ENCODE measurements at regions not wholly inside any gene's neighbourhood (a gene's known extent, or its start where the extent isn't known, plus 50 kb on each side); places are given as distances from the start of the nearest gene placed in this dataset.

DNA sequence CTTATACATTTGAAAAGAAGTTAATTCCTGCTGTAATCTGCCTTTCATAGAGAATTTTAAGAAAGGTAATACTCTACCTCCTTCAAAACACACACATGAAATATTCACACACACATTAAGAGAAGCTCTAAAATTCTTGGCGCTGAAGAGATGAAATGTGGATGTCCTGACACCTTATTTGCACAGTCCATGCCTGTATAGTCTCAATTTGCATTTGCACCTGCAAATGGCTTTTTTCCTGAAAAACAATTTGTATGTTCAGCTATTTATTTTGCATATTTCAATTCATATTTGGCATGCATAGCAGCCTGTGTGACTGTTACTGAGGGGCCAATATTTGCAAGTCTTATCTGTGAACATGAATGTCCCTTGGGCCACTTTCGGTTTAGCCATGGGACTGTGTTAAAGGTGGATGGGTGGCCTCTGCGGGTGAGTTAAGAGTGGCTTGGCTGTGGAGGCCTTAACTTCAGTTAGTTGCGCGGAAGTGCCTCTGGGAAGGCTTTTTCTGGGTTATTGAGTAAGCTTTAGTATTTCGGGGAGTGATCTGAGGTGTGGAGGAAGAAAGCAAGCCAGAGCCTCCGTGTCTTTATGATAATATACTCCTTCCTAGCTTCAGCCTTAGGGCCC lies 443.3 kb upstream of the FAT1 start:
- ATAC-seq = no peak
- Histone ChIP-seq H3K27me3 (no peaks in the 10 kb centered on the region), H3K27ac (no peak overlapping the region), H3K4me3 (no peak overlapping the region), H3K9me3 (no peaks in the 10 kb centered on the region), H3K4me1 (no peaks in the 10 kb centered on the region), H3K36me3 (no peaks in the 10 kb centered on the region)
- no peak for TF ChIP-seq POLR2A (IDR thresholded peaks at IDR 0.05)
- no peak for TF ChIP-seq POLR2AphosphoS5 (IDR thresholded peaks at IDR 0.05)
- TF ChIP-seq EP300 (IDR thresholded peaks at IDR 0.05) = no peak
- TF ChIP-seq CTCF (IDR thresholded peaks at IDR 0.05) = no peak
- WGBS, 2 donors (ENCODE audit: low coverage in 1 of 2) = 90 to 100% methylated on average over 2 to 7 of the region's 7 CpGs

DNA sequence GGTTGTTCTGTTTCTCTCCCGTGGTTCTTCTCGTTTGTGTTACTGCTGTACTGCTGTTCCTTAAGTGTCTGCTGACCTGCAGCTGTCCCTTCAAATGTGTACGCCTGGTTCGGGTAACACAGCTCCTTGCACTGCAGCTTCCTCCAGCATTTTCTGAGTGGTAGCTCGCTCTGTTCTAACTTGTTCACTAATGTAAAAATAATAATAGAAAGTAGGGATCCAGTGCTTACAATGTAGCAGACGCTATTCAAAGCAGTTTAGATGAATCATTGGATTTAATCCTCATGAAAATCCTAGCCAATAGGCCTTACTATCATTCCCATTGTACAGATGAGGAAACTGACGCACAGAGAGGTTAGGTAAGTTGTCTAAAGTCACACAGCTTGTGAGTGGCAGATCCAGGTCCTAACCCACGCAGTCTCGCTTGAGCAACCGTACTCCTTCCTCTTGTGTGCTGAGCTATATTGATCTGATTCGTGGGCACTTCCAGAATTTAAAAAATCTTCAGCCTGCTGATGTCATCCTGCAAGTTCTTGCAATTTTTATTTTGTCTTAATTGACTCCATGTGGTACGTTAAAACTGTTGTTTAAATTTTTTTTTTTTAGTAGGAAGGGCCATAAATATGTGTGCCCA lies 448.2 kb upstream of the FAT1 start:
- Histone ChIP-seq H3K36me3 (no peaks in the 10 kb centered on the region), H3K9me3 (no peaks in the 10 kb centered on the region), H3K4me3 (no peak overlapping the region), H3K27ac (no peak overlapping the region), H3K27me3 (no peaks in the 10 kb centered on the region), H3K4me1 (no peaks in the 10 kb centered on the region)
- ATAC-seq = no peak
- TF ChIP-seq CTCF (IDR thresholded peaks at IDR 0.05) (no peak), POLR2A (IDR thresholded peaks at IDR 0.05) (no peak), POLR2AphosphoS5 (IDR thresholded peaks at IDR 0.05) (no peak), EP300 (IDR thresholded peaks at IDR 0.05) (no peak)
- 69 to 82% methylated on average over 8 to 10 of the region's 12 CpGs for WGBS, 2 donors (ENCODE audit: low coverage in 1 of 2)

DNA sequence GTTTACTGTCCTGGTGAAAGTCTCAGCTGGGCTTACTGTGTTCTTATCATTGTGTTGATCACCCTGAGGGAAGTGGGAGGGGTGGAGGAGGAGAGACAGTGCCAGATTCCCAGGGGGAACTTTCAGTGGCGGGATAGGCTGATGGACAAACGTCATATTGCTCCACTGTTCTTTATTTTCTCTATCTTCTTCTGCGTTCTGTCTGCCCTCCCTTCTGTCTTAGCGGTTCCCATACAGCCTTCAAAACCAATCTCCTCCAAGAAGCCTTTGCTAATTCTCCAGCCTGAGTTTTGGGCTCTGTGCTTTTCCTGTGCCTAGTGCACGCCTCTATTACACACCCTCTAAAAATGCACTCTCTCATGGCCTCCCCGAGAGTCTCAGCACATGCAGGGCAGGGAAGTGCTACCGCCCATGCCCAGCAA lies 448.7 kb upstream of the FAT1 start:
- WGBS, 2 donors (ENCODE audit: low coverage in 1 of 2) = 71 to 100% methylated on average over 1 to 5 of the region's 7 CpGs
- Histone ChIP-seq H3K9me3 (no peaks in the 10 kb centered on the region), H3K4me3 (no peak overlapping the region)

GRCh38 chr4:187174749-187175148 lies 451.1 kb upstream of the FAT1 start:
- H3K4me3 ChIP-seq = no peak overlapping the region
- TF ChIP-seq POLR2AphosphoS5 (IDR thresholded peaks at IDR 0.05) (no peak), EP300 (IDR thresholded peaks at IDR 0.05) (no peak), CTCF (IDR thresholded peaks at IDR 0.05) (no peak)
- no peak overlapping the region for H3K27ac ChIP-seq
- H3K27me3 ChIP-seq = no peaks in the 10 kb centered on the region
- H3K36me3 ChIP-seq = no peaks in the 10 kb centered on the region
- WGBS, 2 donors (ENCODE audit: low coverage in 1 of 2) = 84 to 93% methylated on average over 5 to 6 of the region's 8 CpGs
- H3K4me1 ChIP-seq = no peaks in the 10 kb centered on the region
- no peaks in the 10 kb centered on the region for H3K9me3 ChIP-seq
- ATAC-seq = no peak

More for the DNA sequence above, 448.7 kb upstream of the FAT1 start:
- Histone ChIP-seq H3K27me3 (no peaks in the 10 kb centered on the region), H3K36me3 (no peaks in the 10 kb centered on the region), H3K4me1 (no peaks in the 10 kb centered on the region), H3K27ac (no peak overlapping the region)
- TF ChIP-seq POLR2AphosphoS5 (IDR thresholded peaks at IDR 0.05) = no peak
- TF ChIP-seq POLR2A (IDR thresholded peaks at IDR 0.05) = no peak
- TF ChIP-seq CTCF (IDR thresholded peaks at IDR 0.05) = no peak
- no peak for TF ChIP-seq EP300 (IDR thresholded peaks at IDR 0.05)
- no peak for ATAC-seq

DNA sequence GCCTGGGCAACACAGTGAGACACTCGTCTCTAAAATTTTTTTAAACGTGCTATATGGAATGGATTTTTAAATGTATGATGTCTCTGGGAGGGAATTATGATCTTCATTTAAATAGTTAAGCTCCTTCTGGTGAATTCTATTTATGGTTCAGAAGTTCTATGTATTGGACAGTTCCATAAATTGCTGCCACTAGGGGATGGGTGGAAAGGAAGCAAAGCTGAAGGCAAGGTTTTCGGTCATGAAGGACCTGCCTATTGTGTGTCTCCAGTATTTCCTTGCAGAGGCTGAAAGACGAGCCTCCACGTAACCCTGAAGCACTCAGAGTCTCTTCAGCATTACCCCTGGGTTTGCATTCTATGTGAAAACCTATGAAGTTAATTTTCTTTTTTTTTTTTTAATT lies 451.5 kb upstream of the FAT1 start:
- WGBS, 2 donors (ENCODE audit: low coverage in 1 of 2) = 61 to 81% methylated on average over 5 of the region's 5 CpGs
- H3K4me1 ChIP-seq = no peaks in the 10 kb centered on the region
- H3K36me3 ChIP-seq = no peaks in the 10 kb centered on the region

More for the DNA sequence above, 451.5 kb upstream of the FAT1 start:
- no peak for TF ChIP-seq POLR2A (IDR thresholded peaks at IDR 0.05)
- no peak for TF ChIP-seq POLR2AphosphoS5 (IDR thresholded peaks at IDR 0.05)
- TF ChIP-seq CTCF (IDR thresholded peaks at IDR 0.05) = no peak
- no peak for TF ChIP-seq EP300 (IDR thresholded peaks at IDR 0.05)
- Histone ChIP-seq H3K27ac (no peak overlapping the region), H3K27me3 (no peaks in the 10 kb centered on the region), H3K4me3 (no peak overlapping the region), H3K9me3 (no peaks in the 10 kb centered on the region)
- no peak for ATAC-seq

Data from gastroesophageal sphincter (tissue), 4 donors.